Occipital lobe (tissue), 1 donor: ENCODE measurements at regions not wholly inside any gene's neighbourhood (a gene's known extent, or its start where the extent isn't known, plus 50 kb on each side); places are given as distances from the start of the nearest gene placed in this dataset.

Experiments
- DNase-seq: peaks from one replicate; lab custom pipeline; 2025; lab: John Stamatoyannopoulos, UW

DNA sequence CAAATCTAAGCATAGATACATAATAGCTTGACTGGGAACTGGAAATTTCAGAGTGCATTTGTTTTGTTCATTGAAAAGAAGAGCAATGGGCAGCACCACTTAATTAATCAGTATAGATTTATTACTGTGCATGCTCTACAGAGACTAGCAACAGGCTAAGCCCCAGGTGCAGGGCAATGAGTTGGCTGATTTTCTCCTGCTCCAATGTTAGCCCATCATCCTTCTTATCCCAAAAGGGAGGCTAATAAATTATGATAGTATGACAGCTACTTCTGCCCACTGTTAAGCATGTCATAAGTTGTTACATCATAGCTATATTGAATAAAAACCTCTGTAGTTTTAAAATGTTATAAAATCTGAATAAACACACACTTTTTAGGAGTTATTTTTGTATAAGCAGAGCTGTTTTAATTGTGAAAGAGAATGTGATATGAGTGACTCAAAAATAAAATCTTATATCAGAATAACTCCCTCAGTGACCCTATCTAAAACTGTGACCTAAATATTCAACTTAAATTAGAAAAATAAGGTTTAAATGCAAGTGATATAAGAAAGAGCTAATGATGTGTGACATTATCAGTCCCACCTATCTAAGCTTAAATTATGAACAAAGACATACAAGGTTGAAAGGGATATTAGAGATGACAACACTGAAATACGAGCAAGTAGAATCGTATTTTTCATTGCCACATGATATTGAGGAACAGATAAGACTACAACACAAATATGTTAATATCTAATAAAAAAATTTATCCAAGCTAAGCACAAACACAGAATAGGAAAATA, 967.3 kb upstream of the ADGRB3 start:
- DNase-seq = no peak

DNA sequence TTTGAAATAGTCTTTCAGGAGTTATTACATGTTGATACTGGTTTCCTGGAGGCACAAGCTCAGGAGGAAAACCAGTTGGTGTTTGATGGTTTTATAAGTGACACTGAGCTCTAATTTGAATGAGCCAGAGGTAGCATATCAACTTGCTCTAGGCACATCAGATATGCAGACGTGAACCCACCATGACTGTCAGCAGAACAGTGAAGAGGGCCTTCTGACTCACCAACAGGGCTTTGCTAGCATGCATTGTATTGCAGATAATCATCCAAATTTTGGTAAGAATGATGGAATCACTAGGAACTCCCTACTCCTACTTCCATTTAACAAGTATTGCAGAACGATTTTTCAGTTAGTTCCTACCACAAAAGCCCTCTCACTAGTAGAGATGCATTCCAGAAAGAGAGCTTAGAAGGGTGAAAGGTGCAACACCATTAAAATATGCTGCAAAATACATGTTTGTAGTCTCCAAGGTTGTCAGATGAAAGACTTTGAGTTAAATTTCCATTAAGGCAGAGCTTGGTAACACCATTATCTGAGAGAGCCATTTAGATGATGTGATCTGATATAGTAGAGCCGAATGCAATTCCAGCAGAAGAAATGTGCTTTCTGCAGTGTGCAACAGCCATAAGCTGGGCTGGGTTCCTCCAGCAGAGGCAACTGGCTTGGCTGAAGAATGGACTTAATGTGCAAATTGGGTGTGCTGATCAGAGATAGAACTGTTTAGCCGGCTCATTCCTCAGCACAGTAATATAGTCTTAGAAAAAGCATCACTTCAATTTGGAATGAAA, 968.7 kb upstream of the ADGRB3 start:
- no peak for DNase-seq

DNA sequence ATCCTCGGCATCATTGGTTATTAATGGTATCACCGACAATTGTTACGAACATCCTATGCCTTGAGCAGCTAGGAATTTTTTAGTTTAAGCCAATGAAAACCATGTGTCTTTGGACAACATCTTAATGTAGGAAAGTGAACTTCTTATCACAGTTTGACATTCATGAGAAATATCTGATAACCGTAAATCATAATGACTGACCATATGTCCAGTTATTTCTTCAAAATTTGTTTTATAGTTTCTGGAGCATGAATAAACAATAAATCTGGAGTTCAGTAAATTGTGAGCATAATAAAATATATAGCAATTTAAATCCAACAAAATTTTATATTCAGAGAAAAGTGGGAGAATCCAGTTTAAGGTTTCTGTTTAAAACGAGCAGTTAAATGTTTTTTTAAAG, 970.1 kb upstream of the ADGRB3 start:
- DNase-seq = no peak

DNA sequence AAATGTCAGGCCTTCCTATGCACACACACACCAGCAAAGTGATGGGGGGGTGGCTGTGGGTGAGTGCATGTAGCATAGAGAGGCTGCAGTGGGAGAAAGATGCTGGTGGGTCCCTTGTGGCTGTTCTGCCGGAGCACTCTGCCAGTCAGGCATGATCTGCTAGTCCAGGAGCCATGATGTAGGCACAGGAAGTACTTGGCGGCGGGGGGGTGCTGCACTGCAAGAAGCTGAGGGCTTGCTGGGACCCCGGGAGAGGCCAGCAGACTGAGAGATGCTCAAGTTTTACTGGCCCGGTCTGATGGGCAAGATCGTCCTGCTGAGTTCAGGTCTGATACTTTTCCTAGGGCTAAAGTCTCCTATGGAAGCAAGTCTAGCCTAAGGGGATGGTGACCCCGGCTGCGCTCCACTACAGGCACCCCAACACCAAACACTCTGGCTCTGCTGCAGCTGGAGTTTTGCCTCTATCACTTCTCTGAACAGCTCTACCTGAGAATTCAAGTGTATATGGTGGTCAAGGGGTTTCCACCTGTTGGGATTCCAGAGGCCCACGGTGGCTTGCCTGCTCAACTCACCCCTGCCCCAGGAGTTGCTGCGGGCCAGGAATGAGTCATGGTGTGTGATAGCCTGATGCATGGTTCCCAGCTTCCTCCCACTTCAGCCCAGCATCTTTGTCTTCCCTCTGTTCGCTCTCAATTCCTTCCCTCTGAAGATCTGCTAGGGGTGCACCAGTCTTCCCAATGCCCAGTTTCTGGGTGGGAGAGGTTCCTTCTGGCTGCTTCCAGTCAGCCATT, 971.8 kb upstream of the ADGRB3 start:
- DNase-seq = no peak

DNA sequence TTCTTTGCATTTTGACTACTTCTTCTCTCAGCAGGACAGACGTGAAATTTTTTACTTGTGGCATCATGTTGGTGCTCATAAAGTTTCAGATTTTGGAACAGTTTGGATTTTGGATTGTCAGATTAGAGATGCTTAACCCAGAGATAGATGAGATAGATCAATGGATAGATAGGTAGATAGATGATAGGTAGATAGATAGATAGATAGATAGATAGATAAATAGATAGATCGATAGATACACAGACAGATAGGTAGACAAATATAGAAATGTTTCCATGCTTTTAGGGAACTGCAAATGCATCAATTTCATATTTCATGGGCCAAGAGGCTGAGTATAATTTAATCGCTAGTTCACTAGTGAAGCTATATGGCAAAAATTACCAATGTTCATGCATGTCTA, 981.5 kb upstream of the ADGRB3 start:
- DNase-seq = no peak

DNA sequence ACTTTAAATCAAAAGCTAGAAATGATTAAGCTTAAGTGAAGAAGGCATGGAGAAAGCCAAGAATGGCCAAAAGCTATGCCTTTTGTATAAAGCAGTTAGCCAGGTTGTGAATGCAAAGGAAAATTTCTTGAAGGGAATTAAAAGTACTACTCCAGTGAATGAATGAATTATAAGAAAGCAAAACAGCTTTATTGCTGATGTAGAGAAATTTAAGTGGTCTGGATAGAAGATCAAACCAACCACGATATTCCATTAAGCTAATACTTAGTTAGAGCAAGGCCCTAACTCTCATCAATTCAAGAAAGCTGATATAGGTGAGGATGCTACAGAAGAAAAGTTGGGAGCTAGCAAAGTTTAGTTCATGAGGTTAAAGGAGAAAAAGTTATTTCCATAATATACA, 988.5 kb upstream of the ADGRB3 start:
- no peak for DNase-seq

DNA sequence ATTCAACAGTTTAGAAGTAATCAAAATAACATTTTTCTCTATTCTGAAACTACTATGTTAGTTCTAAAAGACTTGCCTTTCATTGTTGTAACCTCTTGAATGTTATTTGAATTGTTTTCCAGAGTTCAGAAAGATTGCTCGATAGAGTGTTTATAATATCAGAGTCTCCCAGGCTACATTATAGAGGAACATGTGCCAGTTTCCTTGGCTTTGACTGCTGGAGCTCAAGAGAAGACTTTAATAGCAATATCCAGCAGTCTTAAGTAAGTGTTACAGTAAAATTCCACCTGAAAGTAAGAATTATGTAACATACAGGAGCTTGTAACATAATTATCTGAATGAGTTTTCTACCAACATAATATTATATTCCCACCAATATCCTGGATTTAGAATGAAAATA, 991.8 kb upstream of the ADGRB3 start:
- DNase-seq = no peak

DNA sequence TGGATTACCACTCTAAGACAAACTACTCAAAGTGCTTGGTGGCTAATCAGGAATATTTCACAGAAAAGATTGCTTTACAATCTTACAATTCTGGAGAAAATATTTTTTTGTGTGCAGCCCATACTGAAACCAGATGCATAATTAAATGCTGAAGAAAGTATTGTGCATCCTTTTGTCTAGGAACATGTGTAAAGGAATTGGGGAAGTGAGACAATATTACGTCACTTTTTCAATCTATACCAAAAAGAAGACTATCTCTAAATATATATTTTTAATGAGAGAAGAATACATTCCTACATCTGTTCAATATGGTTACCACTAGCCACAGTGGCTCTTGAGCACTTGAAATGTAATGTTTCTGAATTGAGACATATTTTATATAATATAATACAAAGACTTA, 992.5 kb upstream of the ADGRB3 start:
- no peak for DNase-seq

DNA sequence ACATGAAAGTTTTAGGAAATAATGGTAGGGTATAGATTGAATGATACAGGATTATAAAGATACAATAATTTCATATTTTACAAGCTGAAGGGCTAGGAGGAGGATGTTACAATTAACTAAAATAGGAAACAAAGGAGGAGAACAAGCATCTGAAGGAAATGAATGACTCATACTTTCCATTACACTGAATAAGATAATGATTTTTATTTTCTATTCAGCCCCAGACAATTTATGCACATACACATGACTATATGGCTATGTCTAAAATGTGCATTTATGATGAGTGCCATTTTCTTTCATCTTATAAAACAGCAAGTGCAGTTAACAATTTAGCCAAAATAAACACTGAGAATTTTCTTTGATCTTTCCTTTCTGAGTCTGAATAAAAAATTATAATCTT, 994.6 kb upstream of the ADGRB3 start:
- DNase-seq = no peak

DNA sequence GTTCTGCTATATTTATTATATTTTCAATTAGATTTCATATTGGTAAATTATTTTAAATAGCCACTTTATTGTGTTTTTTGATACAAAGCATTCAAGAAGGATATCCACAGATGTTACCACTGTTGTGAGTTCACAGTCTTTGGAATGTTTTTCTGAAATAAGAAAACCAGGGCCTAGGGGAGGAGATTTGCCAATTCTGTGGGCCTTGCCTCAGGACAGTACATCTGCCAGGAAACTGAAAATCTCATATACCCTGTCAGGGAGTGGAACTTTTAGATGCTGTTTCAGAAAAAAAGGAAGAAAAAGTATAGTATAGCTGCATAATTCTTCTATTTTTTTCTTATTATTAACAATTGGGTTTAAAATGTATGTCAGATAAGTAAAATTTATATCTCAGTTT, 995.9 kb upstream of the ADGRB3 start:
- DNase-seq = no peak

DNA sequence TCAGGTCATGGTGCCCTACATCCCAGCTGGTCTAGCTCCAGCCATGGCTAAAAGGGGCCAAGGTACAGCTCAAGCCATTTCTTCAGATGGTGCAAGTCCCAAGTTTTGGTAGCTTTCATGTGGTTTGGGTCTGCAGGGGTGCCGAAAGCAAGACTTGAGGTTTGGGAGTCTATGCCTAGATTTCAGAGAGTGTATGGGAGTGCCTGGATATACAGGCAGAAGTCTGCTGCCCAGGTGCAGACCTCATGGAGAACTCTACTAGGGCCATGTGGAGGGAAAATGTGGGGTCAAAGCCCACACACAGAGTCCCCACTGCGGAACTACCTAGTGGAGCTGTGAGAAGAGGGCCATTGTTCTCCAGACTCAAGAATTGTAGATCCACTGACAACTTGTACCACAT, 1000.9 kb upstream of the ADGRB3 start:
- DNase-seq = no peak

DNA sequence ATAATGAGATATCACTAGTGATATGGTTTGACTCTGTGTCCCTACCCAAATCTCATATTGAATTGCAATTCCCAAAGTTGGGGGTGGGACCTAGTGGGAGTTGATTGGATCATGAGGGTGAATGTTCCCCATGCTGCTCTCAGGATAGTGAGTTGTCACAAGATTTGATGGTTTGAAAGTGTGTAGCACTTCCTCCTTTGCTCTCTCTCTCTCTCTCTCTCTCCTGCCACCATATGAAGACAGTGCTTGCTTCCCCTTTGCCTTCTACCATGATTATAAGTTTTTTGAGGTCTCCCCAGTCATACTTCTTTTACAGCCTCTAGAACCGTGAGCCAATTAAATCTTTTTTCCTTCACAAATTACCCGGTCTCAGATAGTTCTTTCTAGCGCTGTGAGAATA, 1002.0 kb upstream of the ADGRB3 start:
- DNase-seq = no peak

DNA sequence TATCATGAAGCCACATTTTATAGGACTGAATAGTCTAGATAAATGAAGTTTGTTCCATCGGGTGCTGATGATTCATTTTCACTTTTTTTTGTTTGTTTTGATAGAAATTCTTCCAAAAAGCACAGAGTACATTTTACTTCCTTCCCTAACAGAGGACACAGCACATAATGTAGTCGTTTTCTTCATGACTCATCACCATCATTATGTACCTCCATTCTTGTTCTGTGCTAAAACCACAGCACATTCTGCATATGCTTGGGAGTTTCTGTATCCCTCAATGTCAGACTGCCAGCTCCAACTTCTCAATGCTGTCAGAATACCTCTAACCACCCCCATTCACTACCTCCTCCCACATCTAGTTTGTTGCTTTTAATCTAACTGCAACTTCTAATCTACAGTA, 1004.9 kb upstream of the ADGRB3 start:
- DNase-seq = no peak

DNA sequence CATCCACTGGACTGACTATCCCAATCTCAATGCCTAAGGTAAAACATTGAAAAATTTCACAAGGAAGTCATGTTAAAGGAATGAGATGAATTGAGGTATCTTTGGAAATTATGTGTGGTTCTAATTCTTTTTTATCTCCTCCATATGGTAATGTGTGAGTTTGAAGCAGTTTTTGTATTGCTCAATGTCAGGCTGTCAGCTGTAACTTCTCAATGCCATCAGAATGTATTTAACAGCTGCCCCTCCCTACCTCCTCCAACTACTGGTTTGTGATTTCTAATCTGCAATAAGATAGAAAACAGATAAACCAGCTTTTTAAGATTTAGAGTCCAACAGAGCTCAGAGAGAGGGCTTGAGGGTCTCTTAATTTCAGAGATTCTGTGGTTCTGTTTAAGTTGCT, 1005.8 kb upstream of the ADGRB3 start:
- DNase-seq = no peak

DNA sequence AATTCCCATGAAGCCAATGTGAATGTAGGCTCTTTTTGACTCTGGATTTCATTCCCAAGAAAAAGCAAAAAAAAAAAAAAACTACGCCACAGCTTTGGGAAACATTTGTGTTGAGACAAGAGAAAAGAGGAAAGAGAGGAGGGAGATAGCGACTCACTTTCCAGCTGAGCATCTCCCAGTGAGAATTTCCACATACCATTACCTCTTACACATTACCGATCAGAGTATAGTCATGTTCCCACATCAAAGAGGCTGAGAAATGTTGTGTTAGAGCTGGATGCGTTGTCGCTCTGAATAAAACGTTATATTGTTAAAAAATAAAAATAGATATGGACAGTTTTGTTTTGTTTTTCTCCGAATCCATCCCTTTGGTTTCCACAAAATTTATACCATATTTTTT, 1019.3 kb upstream of the ADGRB3 start:
- DNase-seq = no peak

DNA sequence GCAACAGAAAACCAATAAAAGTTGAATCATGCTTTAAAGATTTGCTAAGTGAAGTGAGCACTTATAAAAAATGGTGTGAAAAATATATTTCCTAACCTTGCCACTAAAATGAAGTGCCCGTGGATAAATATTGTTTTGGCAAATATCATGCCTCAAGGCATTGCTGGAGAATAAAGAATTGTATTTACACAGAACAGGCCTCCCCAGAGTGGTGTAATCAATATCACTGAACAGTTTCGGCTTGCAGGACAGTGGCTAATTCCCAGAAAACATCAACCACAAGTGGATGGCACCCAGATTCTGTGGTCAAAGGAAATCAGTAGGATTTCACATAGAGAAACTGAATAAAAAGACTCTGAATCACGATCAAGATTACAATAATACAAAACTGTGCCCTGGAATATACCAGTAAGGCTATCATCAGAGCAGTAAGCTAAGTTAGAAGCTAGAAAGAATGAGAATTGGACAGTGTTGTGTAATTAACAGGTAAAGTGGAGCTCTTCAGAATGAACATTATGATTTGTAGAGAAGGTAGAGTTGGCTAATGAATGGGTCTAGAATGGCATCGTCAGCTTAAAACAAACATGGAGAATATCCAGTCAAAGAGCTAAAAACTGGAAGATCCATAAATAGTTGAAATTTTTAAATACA, 1026.9 kb upstream of the ADGRB3 start:
- no peak for DNase-seq

DNA sequence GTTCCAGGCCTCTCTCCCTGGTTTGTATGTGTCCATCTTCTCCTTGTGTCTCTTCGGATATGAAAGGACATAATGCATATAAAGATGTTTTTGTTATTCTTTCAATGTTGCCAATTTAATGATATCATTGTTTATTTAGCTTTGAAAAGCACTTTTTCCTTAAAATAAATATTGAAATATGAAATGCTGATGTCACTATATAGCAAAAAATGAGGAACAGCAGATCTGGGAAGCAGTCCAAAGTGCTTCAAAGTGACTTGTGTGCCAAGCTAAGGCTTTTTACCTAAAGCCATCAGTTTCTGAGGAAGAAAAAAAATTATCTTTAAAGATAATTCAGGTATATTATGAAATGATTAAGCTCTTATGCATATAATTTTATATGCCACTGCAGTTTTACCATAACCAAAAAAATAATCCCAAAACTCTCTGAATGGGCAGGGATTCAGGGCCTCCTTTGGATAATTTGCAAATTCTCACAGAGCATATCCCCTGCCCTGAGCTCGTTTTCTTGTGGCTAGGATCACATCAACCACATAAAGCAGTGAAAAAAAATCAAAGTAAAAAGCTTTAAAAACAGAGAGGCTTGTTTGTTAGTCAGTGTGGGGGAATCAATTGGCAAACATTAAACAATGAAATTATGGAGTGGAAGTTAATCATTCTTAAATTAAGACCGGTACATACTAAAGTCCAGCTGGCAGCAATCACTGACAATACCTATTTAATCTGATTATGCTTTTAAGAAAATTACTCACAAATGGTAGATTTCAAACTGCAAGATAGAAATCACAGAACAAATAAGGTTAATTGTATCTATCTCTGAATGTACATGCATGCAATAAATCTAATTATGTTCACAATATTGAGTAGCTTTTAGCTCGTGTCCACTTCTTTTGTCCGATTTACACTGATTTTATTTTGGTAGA, 1027.9 kb upstream of the ADGRB3 start:
- DNase-seq = no peak

DNA sequence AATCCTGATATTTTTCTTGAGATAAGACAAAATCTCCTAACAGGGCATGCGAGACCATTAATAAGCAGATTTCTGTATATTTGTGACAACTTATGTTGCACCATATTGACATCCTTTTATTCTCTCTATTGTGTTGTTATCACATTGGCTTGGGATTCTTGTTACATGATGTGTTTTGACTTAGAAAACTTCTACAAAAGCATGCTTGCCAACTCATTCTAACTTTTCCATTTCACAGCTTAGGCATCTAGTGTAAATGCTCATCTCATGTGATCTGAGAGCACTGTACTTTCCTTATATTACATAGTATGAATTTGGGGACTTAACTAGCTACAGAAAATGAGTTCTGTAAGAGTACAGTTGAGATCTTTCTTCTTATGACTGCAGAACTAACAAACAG, 1040.7 kb upstream of the ADGRB3 start:
- no peak for DNase-seq

DNA sequence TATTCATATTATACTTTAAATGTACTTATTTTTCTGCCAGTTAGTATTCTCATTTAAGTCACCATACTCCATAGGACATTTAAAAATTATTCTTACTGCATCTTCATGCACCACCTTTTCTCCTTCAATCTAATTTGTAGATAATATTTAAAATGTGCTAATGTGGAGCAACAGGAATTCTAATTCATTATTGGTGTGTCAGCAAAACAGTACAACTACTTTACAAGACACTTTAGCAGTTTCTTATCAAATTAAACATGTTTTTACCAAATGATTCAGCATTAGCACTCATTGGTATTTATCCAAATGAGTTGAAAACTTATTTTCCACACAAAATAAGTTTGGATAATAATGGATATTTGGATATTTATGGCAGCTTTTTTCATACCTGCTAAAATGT, 1041.8 kb upstream of the ADGRB3 start:
- DNase-seq = no peak

DNA sequence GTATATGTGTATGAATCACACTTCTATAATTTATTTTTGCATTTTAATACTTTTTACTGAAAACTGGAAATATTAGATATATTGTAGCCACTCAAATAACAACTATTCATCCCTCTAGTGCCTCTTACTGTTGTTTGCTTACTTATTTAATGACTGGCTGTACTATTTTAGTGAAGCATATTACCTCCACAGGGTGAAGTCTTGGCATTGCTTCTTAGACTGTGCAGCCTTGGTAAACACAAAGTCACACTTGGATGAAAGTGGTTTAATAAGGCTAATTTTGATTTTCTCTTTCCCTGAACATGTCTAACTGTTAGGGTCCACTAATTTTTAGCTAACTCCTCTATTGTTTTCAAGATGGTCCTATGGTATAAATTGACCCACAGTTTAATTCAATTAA, 1043.2 kb upstream of the ADGRB3 start:
- DNase-seq = no peak

DNA sequence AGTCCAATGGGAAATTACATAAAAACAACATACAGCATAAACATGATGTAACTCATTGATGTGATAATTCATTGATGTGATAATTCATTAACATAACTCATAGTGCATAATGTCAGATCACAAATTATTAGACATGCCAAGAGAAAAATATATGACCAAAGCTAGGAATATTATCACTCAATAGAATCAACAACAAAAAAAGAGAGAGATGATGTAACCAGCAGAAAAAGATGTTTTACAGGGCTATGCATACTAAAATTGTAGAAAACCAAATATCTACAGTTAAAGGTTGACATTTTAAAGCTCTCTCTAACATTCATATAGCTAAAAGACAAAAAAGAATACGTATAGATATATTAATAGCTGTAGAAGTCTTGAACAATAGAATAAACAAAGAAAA, 1067.2 kb upstream of the ADGRB3 start:
- no peak for DNase-seq
